GM12874 (cell line): ENCODE measurements at regions not wholly inside any gene's neighbourhood (a gene's known extent, or its start where the extent isn't known, plus 50 kb on each side); places are given as distances from the start of the nearest gene placed in this dataset.

Source experiments
- TF ChIP-seq, protein P1 (sequence below): IDR thresholded peaks from 2 replicates; pipeline ENCODE4 v1.5.1; 2011; ENCODE audit warnings: low read depth, mild to moderate bottlenecking, control low read depth, low read length, moderate library complexity; ENCODE audit not compliant: insufficient read depth

DNA sequence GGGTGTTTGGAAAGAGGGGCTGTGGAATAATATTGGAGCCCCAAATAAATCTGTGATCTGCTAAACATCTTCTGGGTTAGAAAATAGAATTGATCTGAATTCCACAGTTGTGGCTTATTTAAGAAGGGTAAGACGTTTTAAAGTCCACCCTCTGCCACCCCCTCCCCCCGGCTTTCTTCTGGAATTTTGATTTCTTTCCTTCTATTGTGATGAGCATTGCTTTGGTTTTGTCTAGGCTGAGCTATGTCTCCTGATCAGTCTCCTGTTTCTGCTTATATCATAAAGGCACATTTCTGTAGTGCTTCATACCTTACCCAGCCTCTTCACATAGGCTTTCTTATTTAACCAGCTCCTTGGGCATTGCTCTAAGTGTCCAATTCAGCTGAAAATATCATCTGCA, 77.3 kb upstream of the SLC38A2 start:
- TF ChIP-seq, protein P1, sequence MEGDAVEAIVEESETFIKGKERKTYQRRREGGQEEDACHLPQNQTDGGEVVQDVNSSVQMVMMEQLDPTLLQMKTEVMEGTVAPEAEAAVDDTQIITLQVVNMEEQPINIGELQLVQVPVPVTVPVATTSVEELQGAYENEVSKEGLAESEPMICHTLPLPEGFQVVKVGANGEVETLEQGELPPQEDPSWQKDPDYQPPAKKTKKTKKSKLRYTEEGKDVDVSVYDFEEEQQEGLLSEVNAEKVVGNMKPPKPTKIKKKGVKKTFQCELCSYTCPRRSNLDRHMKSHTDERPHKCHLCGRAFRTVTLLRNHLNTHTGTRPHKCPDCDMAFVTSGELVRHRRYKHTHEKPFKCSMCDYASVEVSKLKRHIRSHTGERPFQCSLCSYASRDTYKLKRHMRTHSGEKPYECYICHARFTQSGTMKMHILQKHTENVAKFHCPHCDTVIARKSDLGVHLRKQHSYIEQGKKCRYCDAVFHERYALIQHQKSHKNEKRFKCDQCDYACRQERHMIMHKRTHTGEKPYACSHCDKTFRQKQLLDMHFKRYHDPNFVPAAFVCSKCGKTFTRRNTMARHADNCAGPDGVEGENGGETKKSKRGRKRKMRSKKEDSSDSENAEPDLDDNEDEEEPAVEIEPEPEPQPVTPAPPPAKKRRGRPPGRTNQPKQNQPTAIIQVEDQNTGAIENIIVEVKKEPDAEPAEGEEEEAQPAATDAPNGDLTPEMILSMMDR: no peak

DNA sequence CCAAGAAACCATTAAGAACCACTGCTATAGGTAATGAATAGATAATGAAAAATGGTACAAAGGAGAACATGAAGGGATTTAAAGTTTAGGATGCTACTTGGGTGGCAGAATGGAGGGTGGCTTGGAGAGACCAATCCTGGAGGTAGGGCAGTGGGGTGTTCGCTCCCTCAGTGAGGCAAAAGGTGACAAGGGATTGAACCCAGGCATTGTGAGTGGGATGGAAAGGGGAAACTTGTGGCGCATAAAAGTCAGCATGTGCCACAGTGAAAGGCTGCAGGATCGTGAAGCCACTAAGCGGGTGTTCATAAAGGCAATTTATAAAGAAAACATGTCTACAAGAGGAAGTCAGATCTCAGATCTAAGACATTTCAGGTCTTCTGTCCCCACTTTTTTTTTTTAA, 76.7 kb upstream of the SLC38A2 start:
- TF ChIP-seq, protein P1: no peak

DNA sequence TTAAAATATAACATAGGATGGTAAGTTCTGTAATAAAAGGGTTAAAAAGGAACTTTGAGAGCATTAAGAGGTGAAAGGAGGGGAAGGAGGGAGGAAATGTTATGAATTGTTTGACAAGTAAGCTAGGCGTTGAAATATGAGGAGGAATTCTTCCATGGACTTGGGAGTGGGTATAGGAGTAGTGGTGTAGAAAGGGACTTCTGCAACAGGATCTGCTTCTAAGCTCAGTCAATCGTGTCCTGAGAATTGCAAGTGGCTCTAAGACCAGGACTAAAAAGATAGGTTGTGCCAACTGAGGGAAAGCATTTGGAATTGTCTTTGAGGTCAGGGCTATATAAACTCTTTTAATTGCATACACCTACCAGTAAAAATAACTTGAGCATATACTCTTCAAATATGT, 74.1 kb upstream of the SLC38A2 start:
- TF ChIP-seq, protein P1: no peak

DNA sequence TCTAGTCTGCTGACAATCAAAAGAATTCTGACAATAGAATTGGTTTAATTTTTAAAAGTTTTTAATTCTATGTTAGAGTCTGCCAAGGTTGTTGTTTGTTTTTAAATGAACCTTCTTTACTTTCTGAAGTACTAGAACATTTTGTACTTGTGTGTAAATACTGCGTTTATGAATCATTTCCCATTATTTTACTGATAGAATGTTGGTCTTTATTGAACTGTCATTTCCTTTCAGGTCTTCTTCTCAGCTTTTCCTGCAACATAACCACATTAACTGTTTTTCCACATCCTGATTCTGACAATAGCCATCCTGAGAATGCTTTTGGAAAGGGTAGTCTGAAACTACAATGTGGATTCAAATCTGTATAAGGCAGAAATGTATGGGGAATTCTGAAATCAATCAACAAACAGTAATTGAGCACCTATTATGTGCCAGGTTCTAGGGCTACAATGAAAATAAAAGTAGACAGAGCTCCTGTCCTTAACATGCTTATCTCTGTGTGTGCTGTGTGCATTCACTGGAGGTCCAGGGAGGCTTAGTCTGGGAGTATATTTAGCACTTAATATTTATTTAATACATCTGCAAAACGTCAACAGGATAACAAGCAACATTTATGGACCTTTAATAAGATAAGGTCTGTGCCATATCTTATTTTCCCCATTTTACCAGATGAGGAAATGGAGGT, 73.1 kb upstream of the SLC38A2 start:
- TF ChIP-seq, protein P1: no peak

DNA sequence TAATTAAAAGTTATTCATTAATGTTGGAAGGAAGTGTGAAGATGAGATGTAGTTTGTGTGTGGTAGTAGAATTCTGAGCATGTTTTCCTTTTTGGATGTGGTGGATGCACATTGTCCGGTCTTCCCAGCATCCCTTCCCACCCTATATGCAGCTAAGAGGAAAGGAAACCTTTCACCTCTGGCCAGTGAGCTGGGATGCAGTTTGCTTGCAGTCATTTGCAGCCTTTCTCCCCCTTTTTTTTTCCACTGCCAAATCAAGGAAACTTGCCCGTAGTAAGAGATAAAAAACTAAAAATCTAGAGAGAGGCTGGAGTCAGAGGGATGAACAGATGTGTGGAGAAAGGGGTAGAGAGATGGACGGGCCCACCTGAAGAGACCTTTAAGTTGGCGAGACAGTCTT, 72.5 kb upstream of the SLC38A2 start:
- TF ChIP-seq, protein P1: no peak

DNA sequence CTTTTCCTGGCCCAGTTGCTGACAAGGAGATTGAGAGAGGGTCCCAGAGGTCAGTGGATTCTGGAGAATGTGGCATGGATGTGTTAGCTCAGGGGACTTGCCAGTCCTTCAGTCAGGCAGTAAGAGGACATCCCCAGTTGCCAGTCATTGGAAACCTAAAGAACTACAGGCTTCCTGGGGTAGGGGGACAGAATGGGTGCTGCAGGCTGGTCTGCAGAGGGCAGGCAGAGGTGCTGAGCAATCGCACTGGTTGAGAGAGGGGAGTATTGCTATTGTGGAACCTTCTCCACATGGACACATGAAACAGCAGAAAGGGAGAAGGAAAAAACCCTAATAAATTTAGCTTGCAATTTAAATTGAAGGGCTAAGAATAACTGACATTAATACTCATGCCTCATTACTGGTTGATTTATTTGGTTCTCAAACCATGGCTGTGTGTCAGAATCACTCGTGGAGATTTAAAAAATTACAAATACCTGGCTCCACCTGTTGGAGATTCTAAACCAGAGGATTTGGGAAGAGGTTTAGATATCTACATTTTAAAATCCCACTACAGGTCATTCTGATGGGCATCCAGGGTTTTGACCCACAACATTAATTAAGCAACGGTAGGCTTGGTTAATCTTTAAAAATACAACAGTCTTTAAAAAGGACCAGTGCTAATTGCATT, 71.2 kb upstream of the SLC38A2 start:
- TF ChIP-seq, protein P1: no peak

DNA sequence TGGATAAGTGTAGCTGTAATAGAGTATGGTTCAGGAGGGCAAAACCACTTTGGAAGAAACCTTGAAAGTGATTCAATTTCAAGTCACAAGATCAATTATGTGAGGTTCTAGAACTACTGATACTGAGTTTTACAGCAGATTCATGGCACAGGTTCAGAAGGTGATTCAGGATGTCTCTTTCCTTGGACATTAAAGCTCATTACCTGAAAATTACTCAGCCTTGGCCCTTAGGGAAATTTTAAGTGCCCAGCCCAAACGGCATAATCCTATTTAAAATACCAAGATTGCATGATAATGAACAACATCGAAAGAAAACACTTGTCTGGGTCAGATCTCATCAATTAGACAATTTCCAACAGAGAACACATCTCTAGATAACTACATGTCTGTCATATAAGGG, 70.2 kb upstream of the SLC38A2 start:
- TF ChIP-seq, protein P1: no peak
